Hepatocyte (in vitro differentiated cells): ENCODE measurements at regions not wholly inside any gene's neighbourhood (a gene's known extent, or its start where the extent isn't known, plus 50 kb on each side); places are given as distances from the start of the nearest gene placed in this dataset.

Experiments
- CTCF ChIP-seq: fragments of 200-600 bp; sonication (generic); IDR thresholded peaks from 2 replicates; pipeline ENCODE4 v1.5.1; 2016; ENCODE audit warnings: antibody characterized with exemption, mild to moderate bottlenecking; ENCODE audit not compliant: poor library complexity
- EZH2phosphoT487 ChIP-seq: fragments of 200-600 bp; sonication (generic); IDR thresholded peaks from one replicate; pipeline ENCODE4 v1.6.1; 2018; ENCODE audit warnings: antibody characterized with exemption, mild to moderate bottlenecking, low read depth, moderate library complexity; ENCODE audit not compliant: unreplicated experiment, severe bottlenecking

- no peak for TF ChIP-seq CTCF
- no peak for TF ChIP-seq EZH2phosphoT487
Observed at GRCh38 chr3:28743271-28743670, 394.6 kb upstream of the AZI2 start.
